ENCODE measurements at regions not wholly inside any gene's neighbourhood (a gene's known extent, or its start where the extent isn't known, plus 50 kb on each side); places are given as distances from the start of the nearest gene placed in this dataset.

- Mint-ChIP-seq H3K9me3 (peaks cover 5% of the 10 kb centered on the region), H3K27me3 (ENCODE audit: low read depth) (no peaks in the 10 kb centered on the region), H3K36me3 (ENCODE audit: low read depth) (no peaks in the 10 kb centered on the region), H3K4me1 (no peaks in the 10 kb centered on the region), H3K27ac (no peak overlapping the region), H3K4me3 (no peak overlapping the region)
- TF ChIP-seq CTCF (IDR thresholded peaks at IDR 0.05; ENCODE audit: unreplicated experiment in 3 of 3), result no peak
These were observed 307.7 kb downstream of the MMUT start for GRCh38 chr6:49155316-49155715.

- Mint-ChIP-seq H3K4me3 (no peak overlapping the region), H3K4me1 (no peaks in the 10 kb centered on the region), H3K27ac (no peak overlapping the region), H3K36me3 (ENCODE audit: low read depth) (no peaks in the 10 kb centered on the region), H3K27me3 (ENCODE audit: low read depth) (no peaks in the 10 kb centered on the region), H3K9me3 (peaks cover 14% of the 10 kb centered on the region)
- no peak for TF ChIP-seq CTCF (IDR thresholded peaks at IDR 0.05; ENCODE audit: unreplicated experiment in 3 of 3)
These were observed 311.1 kb downstream of the MMUT start for GRCh38 chr6:49151957-49152356.

- no peaks in the 10 kb centered on the region for H3K4me1 Mint-ChIP-seq
- no peak for TF ChIP-seq CTCF (IDR thresholded peaks at IDR 0.05; ENCODE audit: unreplicated experiment in 3 of 3)
- no peaks in the 10 kb centered on the region for H3K27me3 Mint-ChIP-seq (ENCODE audit: low read depth)
- H3K4me3 Mint-ChIP-seq, result no peak overlapping the region
- H3K36me3 Mint-ChIP-seq (ENCODE audit: low read depth), result no peaks in the 10 kb centered on the region
- H3K9me3 Mint-ChIP-seq, result peaks cover 14% of the 10 kb centered on the region
- no peak overlapping the region for H3K27ac Mint-ChIP-seq
These were observed 311.6 kb downstream of the MMUT start for GRCh38 chr6:49151461-49151860.

- Mint-ChIP-seq H3K36me3 (ENCODE audit: low read depth) (no peaks in the 10 kb centered on the region), H3K27me3 (ENCODE audit: low read depth) (no peaks in the 10 kb centered on the region), H3K4me1 (no peaks in the 10 kb centered on the region), H3K9me3 (peaks cover 15% of the 10 kb centered on the region), H3K27ac (no peak overlapping the region), H3K4me3 (no peak overlapping the region)
- no peak for TF ChIP-seq CTCF (IDR thresholded peaks at IDR 0.05; ENCODE audit: unreplicated experiment in 3 of 3)
These were observed 312.0 kb downstream of the MMUT start for GRCh38 chr6:49151033-49151432.

- Mint-ChIP-seq H3K27me3 (ENCODE audit: low read depth) (no peaks in the 10 kb centered on the region), H3K4me3 (no peak overlapping the region), H3K27ac (no peak overlapping the region), H3K4me1 (no peaks in the 10 kb centered on the region), H3K9me3 (peaks cover 13% of the 10 kb centered on the region), H3K36me3 (ENCODE audit: low read depth) (no peaks in the 10 kb centered on the region)
- no peak for TF ChIP-seq CTCF (IDR thresholded peaks at IDR 0.05; ENCODE audit: unreplicated experiment in 3 of 3)
These were observed 317.8 kb downstream of the MMUT start for GRCh38 chr6:49145280-49145679.

- Mint-ChIP-seq H3K36me3 (ENCODE audit: low read depth) (no peaks in the 10 kb centered on the region), H3K4me3 (no peak overlapping the region), H3K4me1 (no peaks in the 10 kb centered on the region), H3K27me3 (ENCODE audit: low read depth) (peaks cover 3% of the 10 kb centered on the region), H3K27ac (no peak overlapping the region), H3K9me3 (peaks cover 5% of the 10 kb centered on the region)
- no peak for TF ChIP-seq CTCF (IDR thresholded peaks at IDR 0.05; ENCODE audit: unreplicated experiment in 3 of 3)
These were observed 320.5 kb downstream of the MMUT start for GRCh38 chr6:49142421-49143151.

All from nephron (organoid).